Activated CD4-positive, alpha-beta T cell treated with anti-CD3 and anti-CD28 coated beads for 4 hours (primary cell): ENCODE measurements at regions not wholly inside any gene's neighbourhood (a gene's known extent, or its start where the extent isn't known, plus 50 kb on each side); places are given as distances from the start of the nearest gene placed in this dataset.

Source experiments
- DNase-seq, 2 donors: peaks; one replicate each; pipeline ENCODE4 v3.0.0-alpha.2; 2020

- DNase-seq = no peak
Observed at GRCh38 chr17:74097450-74098135, 105.9 kb upstream of the RPL38 start.

GRCh38 chr17:74098136-74099024 lies 105.1 kb upstream of the RPL38 start:
- DNase-seq = no peak

GRCh38 chr17:74099442-74100340 lies 103.8 kb upstream of the RPL38 start:
- DNase-seq = no peak

GRCh38 chr17:74104921-74105320 lies 98.6 kb upstream of the RPL38 start:
- no peak for DNase-seq

GRCh38 chr17:74107107-74107506 lies 96.4 kb upstream of the RPL38 start:
- no peak for DNase-seq

GRCh38 chr17:74108126-74108705 lies 95.3 kb upstream of the RPL38 start:
- no peak for DNase-seq

- no peak for DNase-seq
Observed at GRCh38 chr17:74110467-74110866, 93.0 kb upstream of the RPL38 start.

GRCh38 chr17:74113326-74113725 lies 90.2 kb upstream of the RPL38 start:
- no peak for DNase-seq

GRCh38 chr17:74113952-74114351 lies 89.5 kb upstream of the RPL38 start:
- no peak for DNase-seq

GRCh38 chr17:74114881-74115470 lies 88.5 kb upstream of the RPL38 start:
- DNase-seq = no peak

- DNase-seq = no peak
Observed at GRCh38 chr17:74115586-74115985, 87.9 kb upstream of the RPL38 start.

- DNase-seq = no peak
Observed at GRCh38 chr17:74116087-74116717, 87.3 kb upstream of the RPL38 start.

- DNase-seq = no peak
Observed at GRCh38 chr17:74117087-74117698, 86.3 kb upstream of the RPL38 start.

GRCh38 chr17:74117999-74118421 lies 85.5 kb upstream of the RPL38 start:
- no peak for DNase-seq

- no peak for DNase-seq
Observed at GRCh38 chr17:74118504-74118903, 85.0 kb upstream of the RPL38 start.

- no peak for DNase-seq
Observed at GRCh38 chr17:74119049-74119580, 84.4 kb upstream of the RPL38 start.

GRCh38 chr17:74119965-74120364 lies 83.5 kb upstream of the RPL38 start:
- no peak for DNase-seq

- DNase-seq = no peak
Observed at GRCh38 chr17:74123350-74123749, 80.1 kb upstream of the RPL38 start.

GRCh38 chr17:74123866-74124444 lies 79.5 kb upstream of the RPL38 start:
- no peak for DNase-seq

GRCh38 chr17:74125156-74125555 lies 78.3 kb upstream of the RPL38 start:
- no peak for DNase-seq
